ENCODE measurements at regions not wholly inside any gene's neighbourhood (a gene's known extent, or its start where the extent isn't known, plus 50 kb on each side); places are given as distances from the start of the nearest gene placed in this dataset.

- TF ChIP-seq, protein P1, sequence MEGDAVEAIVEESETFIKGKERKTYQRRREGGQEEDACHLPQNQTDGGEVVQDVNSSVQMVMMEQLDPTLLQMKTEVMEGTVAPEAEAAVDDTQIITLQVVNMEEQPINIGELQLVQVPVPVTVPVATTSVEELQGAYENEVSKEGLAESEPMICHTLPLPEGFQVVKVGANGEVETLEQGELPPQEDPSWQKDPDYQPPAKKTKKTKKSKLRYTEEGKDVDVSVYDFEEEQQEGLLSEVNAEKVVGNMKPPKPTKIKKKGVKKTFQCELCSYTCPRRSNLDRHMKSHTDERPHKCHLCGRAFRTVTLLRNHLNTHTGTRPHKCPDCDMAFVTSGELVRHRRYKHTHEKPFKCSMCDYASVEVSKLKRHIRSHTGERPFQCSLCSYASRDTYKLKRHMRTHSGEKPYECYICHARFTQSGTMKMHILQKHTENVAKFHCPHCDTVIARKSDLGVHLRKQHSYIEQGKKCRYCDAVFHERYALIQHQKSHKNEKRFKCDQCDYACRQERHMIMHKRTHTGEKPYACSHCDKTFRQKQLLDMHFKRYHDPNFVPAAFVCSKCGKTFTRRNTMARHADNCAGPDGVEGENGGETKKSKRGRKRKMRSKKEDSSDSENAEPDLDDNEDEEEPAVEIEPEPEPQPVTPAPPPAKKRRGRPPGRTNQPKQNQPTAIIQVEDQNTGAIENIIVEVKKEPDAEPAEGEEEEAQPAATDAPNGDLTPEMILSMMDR (IDR thresholded peaks at IDR 0.05; ENCODE audit: insufficient read depth, low read depth, low read length), result no peak
- TF ChIP-seq EZH2 (IDR thresholded peaks at IDR 0.05; ENCODE audit: insufficient read depth, low read length), result no peak
Measured at GRCh38 chr12:45124485-45125155, 73.7 kb upstream of the DBX2 start.
